Astrocyte of the cerebellum (primary cell): ENCODE measurements at regions not wholly inside any gene's neighbourhood (a gene's known extent, or its start where the extent isn't known, plus 50 kb on each side); places are given as distances from the start of the nearest gene placed in this dataset.

ENCODE experiments used
- DNase-seq: peaks from one replicate; pipeline ENCODE4 v3.0.0-alpha.2; 2011; ENCODE audit warnings: low read depth
- H3K4me3 ChIP-seq: 2 replicates; pipeline ENCODE4 v1.5.1; 2011; ENCODE audit warnings: mild to moderate bottlenecking, low read depth, low read length, moderate library complexity
- CTCF ChIP-seq: IDR thresholded peaks from 2 replicates; pipeline ENCODE4 v1.5.1; 2012; ENCODE audit warnings: low read length, low read depth, moderate library complexity, mild to moderate bottlenecking; ENCODE audit errors: missing control alignments
- in situ Hi-C: cut with HindIII; loops from 2 replicates; pipeline ENCODE4 v1.10.0; 2017; ENCODE audit warnings: low sequenced_read_pairs

- no peak for TF ChIP-seq CTCF
- DNase-seq = no peak
- no peak overlapping the region for H3K4me3 ChIP-seq
- in situ Hi-C loops = no loop called here
These were observed 72.4 kb upstream of the NBEA start for GRCh38 chr13:34869696-34870095.

GRCh38 chr13:34878329-34878728 is 63.7 kb upstream of the NBEA start:
- no peak for TF ChIP-seq CTCF
- DNase-seq = no peak
- in situ Hi-C loops = no loop called here
- no peak overlapping the region for H3K4me3 ChIP-seq

GRCh38 chr13:34879851-34880250 is 62.2 kb upstream of the NBEA start:
- in situ Hi-C loops = no loop called here
- DNase-seq = no peak
- H3K4me3 ChIP-seq = no peak overlapping the region
- no peak for TF ChIP-seq CTCF

- TF ChIP-seq CTCF = no peak
- in situ Hi-C loops = no loop called here
- no peak for DNase-seq
- H3K4me3 ChIP-seq = no peak overlapping the region
These were observed 60.6 kb upstream of the NBEA start for GRCh38 chr13:34881494-34881893.

- TF ChIP-seq CTCF = no peak
- H3K4me3 ChIP-seq = no peak overlapping the region
- in situ Hi-C loops = no loop called here
- no peak for DNase-seq
These were observed 58.7 kb upstream of the NBEA start for GRCh38 chr13:34883396-34883795.

GRCh38 chr13:34884366-34884765 is 57.7 kb upstream of the NBEA start:
- DNase-seq = no peak
- in situ Hi-C loops = no loop called here
- TF ChIP-seq CTCF = no peak
- H3K4me3 ChIP-seq = no peak overlapping the region
